ENCODE measurements at regions not wholly inside any gene's neighbourhood (a gene's known extent, or its start where the extent isn't known, plus 50 kb on each side); places are given as distances from the start of the nearest gene placed in this dataset.

GRCh38 chr15:80339601-80340000 lies 64.6 kb upstream of the ARNT2 start:
- TF ChIP-seq CREB1 (CRISPR knock-in tag; IDR thresholded peaks at IDR 0.05; ENCODE audit: low read depth) (no peak), CTCF (conservative IDR thresholded peaks at IDR 0.05; ENCODE audit: low read depth in 2 of 2) (no peak), REST (IDR thresholded peaks at IDR 0.05; ENCODE audit: unreplicated experiment) (no peak)
